CMK (cell line): ENCODE measurements at regions not wholly inside any gene's neighbourhood (a gene's known extent, or its start where the extent isn't known, plus 50 kb on each side); places are given as distances from the start of the nearest gene placed in this dataset.

Experiments used
- DNase-seq: peaks from one replicate; pipeline ENCODE4 v3.0.0-alpha.2; 2010; ENCODE audit warnings: low read depth

- DNase-seq = no peak
These were observed 532.9 kb downstream of the TBC1D22A start for GRCh38 chr22:47295226-47295901.

GRCh38 chr22:47294576-47294975 lies 532.1 kb downstream of the TBC1D22A start:
- no peak for DNase-seq

- no peak for DNase-seq
These were observed 531.7 kb downstream of the TBC1D22A start for GRCh38 chr22:47294222-47294532.

DNA sequence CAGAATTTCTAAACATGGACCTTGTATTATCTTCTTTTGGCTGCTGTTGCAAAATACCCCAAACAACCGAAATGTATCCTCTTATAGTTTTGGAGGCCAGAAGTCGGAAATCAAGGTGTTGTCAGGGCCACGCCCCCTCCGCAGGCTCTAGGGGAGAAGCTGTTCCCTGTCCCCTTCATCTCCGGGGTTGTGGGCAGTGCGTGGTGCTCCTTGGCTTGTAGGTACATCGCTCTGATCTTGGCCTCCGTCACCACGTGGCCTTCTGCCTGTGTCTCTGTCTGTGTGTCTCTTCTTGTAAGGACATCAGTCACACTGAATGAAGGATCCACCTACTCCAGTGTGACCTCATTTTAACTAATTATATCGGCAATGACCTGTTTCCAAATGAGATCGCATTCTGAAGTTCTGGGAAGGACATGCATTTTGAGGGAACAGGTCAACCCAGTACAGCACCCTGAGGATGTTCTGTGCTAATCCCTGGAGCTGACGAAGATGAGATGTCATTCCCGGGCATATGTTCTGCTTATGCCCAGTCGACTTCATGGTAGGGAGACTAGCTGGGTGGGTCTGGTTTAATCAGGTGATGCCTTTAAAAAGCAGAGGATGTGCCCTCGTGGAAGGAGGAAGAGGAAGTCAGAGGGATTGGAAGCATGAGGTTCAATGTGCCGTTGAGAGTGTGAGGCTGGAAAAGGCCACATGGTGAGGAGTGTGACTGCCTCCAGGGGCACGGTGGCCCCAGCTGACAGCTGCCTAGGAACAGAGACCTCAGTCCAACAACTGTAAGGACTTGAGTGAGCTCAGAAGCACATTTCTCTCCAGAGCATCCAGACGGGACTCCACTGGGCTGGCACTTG lies 531.1 kb downstream of the TBC1D22A start:
- no peak for DNase-seq

DNA sequence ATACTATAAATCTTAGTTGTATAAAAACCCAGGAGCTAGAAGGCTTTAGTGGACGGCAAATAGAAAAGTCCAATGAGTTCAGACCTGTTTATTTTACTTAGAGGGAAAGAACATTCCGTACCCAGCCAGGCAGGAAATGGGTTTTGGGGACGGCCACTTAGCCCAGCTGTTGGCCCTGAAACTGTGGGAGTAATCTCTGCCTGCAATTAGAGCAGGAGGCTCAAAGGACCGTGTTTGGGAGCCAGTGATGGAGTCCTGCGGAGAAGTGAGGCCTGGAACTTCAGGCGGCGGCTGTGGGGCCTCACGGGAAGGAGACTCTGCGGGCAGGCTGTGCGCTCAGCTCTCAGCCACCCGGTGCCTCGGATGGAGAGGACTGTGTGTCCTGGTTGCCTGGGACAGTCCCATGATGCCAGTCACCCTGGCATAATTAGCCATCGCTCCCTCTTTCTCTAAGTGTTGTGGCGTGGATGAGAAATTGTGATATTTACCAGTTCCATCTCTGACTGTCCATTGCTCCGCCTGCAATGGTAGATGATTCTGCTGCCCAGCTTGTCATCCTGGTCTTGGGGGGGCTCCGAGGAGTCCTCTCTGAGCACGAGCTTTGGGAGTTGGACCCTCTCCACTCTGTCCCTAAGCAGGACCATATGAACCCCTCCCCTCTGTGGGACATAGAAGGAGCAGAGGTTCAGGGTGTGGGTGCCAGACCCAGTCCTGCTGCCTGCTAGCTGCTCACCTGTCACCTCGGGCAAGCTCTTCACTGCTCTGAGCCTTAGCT lies 530.3 kb downstream of the TBC1D22A start:
- DNase-seq = no peak

DNA sequence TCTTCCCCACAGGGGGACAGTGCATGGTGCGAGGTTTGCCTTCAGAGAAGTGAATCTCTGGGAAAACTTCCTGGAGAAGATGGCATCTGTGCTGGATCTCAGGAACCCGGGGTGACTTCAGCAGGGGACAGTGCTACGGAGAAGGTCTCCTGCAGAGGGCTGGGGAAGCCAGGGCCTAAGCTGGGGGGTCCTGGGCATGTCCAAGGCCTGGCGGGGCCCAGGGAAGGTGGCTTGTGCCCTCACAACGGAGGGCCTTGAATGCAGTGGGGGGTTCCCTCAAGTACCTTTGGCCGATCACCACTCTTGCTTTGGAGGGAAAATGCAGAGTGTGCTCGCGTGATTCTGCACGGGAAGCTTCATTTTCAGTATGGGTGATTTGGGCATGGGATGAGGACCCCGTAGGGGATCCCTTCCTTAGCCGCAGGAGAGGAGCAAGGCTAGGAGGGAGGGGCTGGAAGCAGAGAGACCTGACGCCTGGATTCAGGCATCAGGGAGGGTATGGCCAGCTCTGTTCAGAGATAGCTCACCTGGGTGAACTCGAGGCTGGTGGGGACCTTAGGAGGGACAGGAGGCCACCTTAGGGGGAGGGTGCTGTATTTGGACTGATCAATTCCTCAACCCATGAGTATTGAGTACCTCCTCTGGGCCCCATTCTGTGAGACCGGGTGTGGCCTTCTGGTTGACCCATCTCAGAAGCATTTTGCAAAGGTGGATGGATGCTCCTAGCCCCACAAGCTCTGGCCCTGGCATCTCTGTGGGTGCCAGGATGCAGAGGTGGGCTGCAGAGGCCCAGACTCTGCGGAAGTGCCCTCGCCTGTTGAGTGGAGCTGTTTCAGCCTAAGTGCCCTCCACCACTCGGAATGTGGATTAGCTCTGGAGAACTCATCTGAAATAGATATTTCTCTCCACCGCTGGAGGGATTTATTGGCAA lies 529.4 kb downstream of the TBC1D22A start:
- no peak for DNase-seq

DNA sequence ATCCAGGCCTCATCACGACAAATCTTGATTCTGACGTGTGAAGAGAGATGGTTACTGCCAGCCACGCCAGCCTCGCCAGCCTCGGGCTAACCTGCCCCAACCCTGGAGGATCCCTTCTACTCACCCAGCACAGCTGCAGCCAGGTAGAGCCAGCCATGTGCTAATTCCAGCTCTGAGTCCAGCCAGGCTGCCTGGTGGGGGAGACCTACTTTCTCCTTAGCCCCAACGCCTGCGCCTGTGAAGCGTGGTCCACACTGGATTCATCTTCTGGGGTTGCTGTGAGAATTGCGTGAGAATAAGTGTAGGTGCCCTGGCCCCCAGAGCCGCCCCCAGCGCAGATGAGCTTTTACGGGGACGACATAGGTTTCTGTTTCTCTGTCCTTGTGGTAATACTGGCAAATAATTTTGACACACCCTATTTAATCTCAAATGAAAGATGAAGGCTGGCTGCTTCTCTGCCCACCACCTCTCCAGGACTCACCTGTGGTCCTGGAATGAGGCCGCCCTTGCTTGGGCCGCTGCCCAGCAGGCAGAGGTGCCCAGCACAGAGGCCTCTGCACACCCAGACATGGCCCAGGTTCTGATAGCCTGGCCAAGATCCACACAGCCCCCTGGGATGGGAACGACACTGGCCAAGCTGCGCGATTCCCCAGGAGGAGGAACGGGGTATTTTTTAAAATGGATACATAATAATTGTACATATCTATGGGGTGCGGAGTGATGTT lies 528.4 kb downstream of the TBC1D22A start:
- DNase-seq = no peak

DNA sequence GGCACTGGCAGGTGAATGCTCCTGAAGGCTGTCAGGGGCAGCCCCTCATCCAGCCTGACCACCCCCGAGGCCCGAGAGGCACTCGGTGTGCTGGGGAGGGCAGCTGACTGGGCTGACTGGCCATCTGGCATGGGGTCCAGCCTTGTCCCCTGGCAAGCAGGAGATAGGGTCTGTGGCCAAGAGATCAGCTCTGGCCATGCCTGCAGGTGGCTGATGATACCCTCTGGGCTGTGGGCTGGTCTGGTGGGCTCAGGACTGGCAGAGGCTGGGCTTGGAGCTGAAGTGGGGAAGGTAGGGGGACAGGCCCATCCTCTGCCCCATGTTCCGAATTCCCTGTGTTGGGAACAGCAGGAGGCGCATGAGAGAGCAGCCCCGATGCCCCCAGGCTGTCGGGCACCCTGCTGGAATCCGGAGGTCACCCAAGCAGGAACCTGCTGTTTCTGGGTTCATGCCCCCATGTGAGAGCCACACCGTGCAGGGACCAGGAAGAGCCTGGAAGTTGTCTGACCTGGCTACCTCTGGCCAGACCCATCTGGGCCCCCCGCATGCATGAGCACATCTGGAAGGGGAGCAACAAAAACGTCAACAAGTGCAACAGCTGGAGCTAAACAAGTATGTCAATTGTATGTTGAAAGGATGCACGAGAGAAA lies 527.0 kb downstream of the TBC1D22A start:
- no peak for DNase-seq

- no peak for DNase-seq
These were observed 526.2 kb downstream of the TBC1D22A start for GRCh38 chr22:47288680-47289079.

- no peak for DNase-seq
These were observed 525.1 kb downstream of the TBC1D22A start for GRCh38 chr22:47287516-47287915.

DNA sequence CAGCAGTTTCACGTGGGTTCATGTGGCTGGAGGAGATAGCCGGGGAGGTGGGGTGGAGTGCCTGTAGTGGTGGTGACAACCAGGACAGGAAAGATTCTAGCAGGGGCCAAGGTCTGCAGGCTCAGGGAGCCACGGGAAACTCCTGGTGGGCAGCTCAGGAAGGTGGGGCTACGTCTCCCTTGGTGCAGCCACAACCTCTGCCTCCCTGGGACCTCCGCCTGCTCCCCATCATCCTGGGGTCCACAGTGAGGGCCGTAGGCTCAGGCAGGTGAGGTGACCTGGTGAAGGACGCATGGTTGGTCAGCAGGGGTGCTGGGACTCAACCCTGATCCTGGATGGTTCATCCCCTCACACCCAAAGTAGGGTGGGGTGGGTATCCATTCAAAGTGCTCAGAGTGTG lies 524.1 kb downstream of the TBC1D22A start:
- DNase-seq = no peak

GRCh38 chr22:47285981-47286380 lies 523.5 kb downstream of the TBC1D22A start:
- DNase-seq = no peak

- no peak for DNase-seq
These were observed 522.4 kb downstream of the TBC1D22A start for GRCh38 chr22:47284822-47285221.

GRCh38 chr22:47284360-47284759 lies 521.9 kb downstream of the TBC1D22A start:
- no peak for DNase-seq

- no peak for DNase-seq
These were observed 521.3 kb downstream of the TBC1D22A start for GRCh38 chr22:47283616-47284270.

- no peak for DNase-seq
These were observed 520.4 kb downstream of the TBC1D22A start for GRCh38 chr22:47282851-47283250.

DNA sequence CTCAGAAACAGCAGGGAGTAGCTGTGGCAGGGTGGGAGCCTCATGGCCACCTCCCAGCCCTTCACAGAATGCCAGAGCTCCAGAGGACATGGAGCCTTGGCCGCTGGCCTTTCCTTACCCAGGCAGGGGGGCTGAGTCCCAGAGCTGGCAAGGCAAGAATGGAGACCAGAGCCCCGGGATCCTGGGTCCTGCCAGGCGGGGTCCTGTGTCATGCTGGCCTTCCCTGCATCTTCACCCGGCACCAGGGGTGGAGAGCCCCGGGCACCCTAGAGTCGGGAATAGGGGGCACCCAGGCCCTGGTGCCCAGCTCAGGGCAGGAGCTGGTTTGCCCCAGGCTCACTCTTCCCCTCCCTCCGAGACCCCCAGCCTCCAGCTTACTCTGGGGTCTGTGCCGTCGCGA lies 519.9 kb downstream of the TBC1D22A start:
- DNase-seq = no peak

GRCh38 chr22:47281126-47282106 lies 519.0 kb downstream of the TBC1D22A start:
- no peak for DNase-seq

DNA sequence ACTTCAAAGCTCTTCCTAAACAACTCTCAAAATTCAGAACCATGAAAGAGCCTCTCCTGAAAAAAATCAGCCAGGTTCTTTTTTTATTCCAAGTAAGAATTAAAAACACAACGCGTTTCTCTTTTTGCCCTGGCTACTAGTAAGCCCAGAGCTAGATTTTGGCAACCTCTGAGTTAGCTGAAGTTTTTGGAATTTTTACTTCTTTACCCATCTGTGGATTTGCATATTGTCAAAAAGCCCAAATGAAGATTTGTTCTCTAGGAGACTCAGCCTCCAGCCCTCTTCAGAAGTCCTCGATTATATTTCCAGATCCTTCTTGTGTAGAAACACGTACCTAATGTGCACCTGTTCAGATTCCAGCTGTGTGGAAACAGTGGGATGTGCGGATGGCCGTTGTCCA lies 517.9 kb downstream of the TBC1D22A start:
- no peak for DNase-seq
